Epithelial cell of proximal tubule (primary cell): ENCODE measurements at regions not wholly inside any gene's neighbourhood (a gene's known extent, or its start where the extent isn't known, plus 50 kb on each side); places are given as distances from the start of the nearest gene placed in this dataset.
A peak's percentile ranks its signal among the peaks of the same experiment; 100 is the strongest.

Source experiments
- DNase-seq: peaks from one replicate; pipeline ENCODE4 v3.0.0-alpha.2; 2011; ENCODE audit warnings: low read depth
- H3K4me3 ChIP-seq: 2 replicates; pipeline ENCODE4 v1.5.1; 2011; ENCODE audit warnings: low read depth, mild to moderate bottlenecking, low read length
- CTCF ChIP-seq: conservative IDR thresholded peaks from 2 replicates; pipeline ENCODE4 v1.5.1; 2012; ENCODE audit warnings: low read depth, mild to moderate bottlenecking, low read length

- no peak overlapping the region for H3K4me3 ChIP-seq
- DNase-seq, result no peak
- TF ChIP-seq CTCF, result no peak
Measured at GRCh38 chr2:21970971-21971370, 847.2 kb downstream of the TDRD15 start.

- no peak for DNase-seq
- H3K4me3 ChIP-seq, result no peak overlapping the region
- no peak for TF ChIP-seq CTCF
Measured at GRCh38 chr2:21972586-21972985, 848.8 kb downstream of the TDRD15 start.

GRCh38 chr2:21981127-21981526 lies 857.4 kb downstream of the TDRD15 start:
- peak; percentile 3 for DNase-seq

GRCh38 chr2:21993002-21993401 lies 869.2 kb downstream of the TDRD15 start:
- no peak for TF ChIP-seq CTCF
- DNase-seq, result no peak
- no peak overlapping the region for H3K4me3 ChIP-seq

More at GRCh38 chr2:21981127-21981526, 857.4 kb downstream of the TDRD15 start:
- no peak overlapping the region for H3K4me3 ChIP-seq
- TF ChIP-seq CTCF, result no peak

GRCh38 chr2:21996339-21996738 lies 872.6 kb downstream of the TDRD15 start:
- TF ChIP-seq CTCF, result no peak
- no peak for DNase-seq
- no peak overlapping the region for H3K4me3 ChIP-seq

- no peak overlapping the region for H3K4me3 ChIP-seq
- no peak for TF ChIP-seq CTCF
- DNase-seq, result no peak
Measured at GRCh38 chr2:21999522-21999921, 875.8 kb downstream of the TDRD15 start.

GRCh38 chr2:22002066-22002465 lies 878.3 kb downstream of the TDRD15 start:
- TF ChIP-seq CTCF, result no peak
- no peak for DNase-seq
- no peak overlapping the region for H3K4me3 ChIP-seq
